A673 (cell line): ENCODE measurements at regions not wholly inside any gene's neighbourhood (a gene's known extent, or its start where the extent isn't known, plus 50 kb on each side); places are given as distances from the start of the nearest gene placed in this dataset.

Experiments
- BruUV-seq: library from RNA; stranded (reverse); fragments of 400-500 nt; replicated peaks from 2 replicates; lab custom pipeline; 2021; lab: Mats Ljungman, UMichigan
- CTCF ChIA-PET: fragments of 300-600 bp; sonication (Branson Sonifier 250); formaldehyde crosslinking; loops from one replicate; lab custom pipeline; 2022; ENCODE audit warnings: antibody characterized with exemption; lab: Charles Lee
- POLR2A ChIA-PET: fragments of 300-600 bp; sonication (Branson Sonifier 250); formaldehyde crosslinking; loops from one replicate; lab custom pipeline; 2022; ENCODE audit warnings: antibody characterized with exemption; ENCODE audit not compliant: low non-redundant PET; lab: Charles Lee
- DNase-seq: peaks from one replicate; pipeline ENCODE4 v3.0.0-alpha.2; 2015; ENCODE audit warnings: low spot score
- H3K27ac ChIP-seq: fragments of 200-600 bp; sonication (generic); 2 replicates; pipeline ENCODE4 v1.5.1; 2016; ENCODE audit warnings: mixed run types, low read depth, mild to moderate bottlenecking, mixed read lengths, antibody characterized with exemption, low read length; ENCODE audit not compliant: poor library complexity, severe bottlenecking
- H3K27me3 ChIP-seq: fragments of 200-600 bp; sonication (generic); replicated peaks from 2 replicates; pipeline ENCODE4 v1.6.1; 2017; ENCODE audit warnings: mixed run types, low read depth, mild to moderate bottlenecking, mixed read lengths, antibody characterized with exemption, low read length; ENCODE audit not compliant: insufficient read depth, poor library complexity
- H3K36me3 ChIP-seq: fragments of 200-600 bp; sonication (generic); 2 replicates; pipeline ENCODE4 v1.6.1; 2016; ENCODE audit warnings: mixed run types, mild to moderate bottlenecking, mixed read lengths, antibody characterized with exemption, low read length; ENCODE audit not compliant: insufficient read depth, poor library complexity, severe bottlenecking
- H3K4me1 ChIP-seq: fragments of 200-600 bp; sonication (generic); 2 replicates; pipeline ENCODE4 v1.6.1; 2017; ENCODE audit warnings: mixed run types, mild to moderate bottlenecking, mixed read lengths, antibody characterized with exemption, low read length; ENCODE audit not compliant: insufficient read depth, poor library complexity, severe bottlenecking
- H3K4me3 ChIP-seq: fragments of 200-600 bp; sonication (generic); 2 replicates; pipeline ENCODE4 v1.5.1; 2016; ENCODE audit warnings: low read depth, mixed run types, mild to moderate bottlenecking, mixed read lengths, low read length; ENCODE audit not compliant: poor library complexity, severe bottlenecking
- H3K9me3 ChIP-seq: fragments of 200-600 bp; sonication (generic); 2 replicates; pipeline ENCODE4 v1.6.1; 2016; ENCODE audit warnings: mixed run types, low read depth, mild to moderate bottlenecking, mixed read lengths, antibody characterized with exemption, low read length; ENCODE audit not compliant: poor library complexity, severe bottlenecking
- CTCF ChIP-seq: fragments of 300-800, 200-600 bp; sonication (generic); conservative IDR thresholded peaks from 2 replicates; pipeline ENCODE4 v1.5.1; 2017; ENCODE audit warnings: low read depth, mild to moderate bottlenecking, antibody characterized with exemption, low read length, moderate library complexity, mixed read lengths
- EZH2 ChIP-seq: fragments of 200-600 bp; sonication (generic); IDR thresholded peaks from 2 replicates; pipeline ENCODE4 v1.6.1; 2017; ENCODE audit warnings: borderline replicate concordance, low read depth, mild to moderate bottlenecking, mixed read lengths, antibody characterized with exemption, low read length; ENCODE audit not compliant: poor library complexity, severe bottlenecking
- intact Hi-C: fragments of 100-400 bp; cut with micrococcal nuclease; formaldehyde crosslinking; loops from one replicate; pipeline ENCODE4 v1.10.0; 2022; ENCODE audit not compliant: unreplicated experiment

DNA sequence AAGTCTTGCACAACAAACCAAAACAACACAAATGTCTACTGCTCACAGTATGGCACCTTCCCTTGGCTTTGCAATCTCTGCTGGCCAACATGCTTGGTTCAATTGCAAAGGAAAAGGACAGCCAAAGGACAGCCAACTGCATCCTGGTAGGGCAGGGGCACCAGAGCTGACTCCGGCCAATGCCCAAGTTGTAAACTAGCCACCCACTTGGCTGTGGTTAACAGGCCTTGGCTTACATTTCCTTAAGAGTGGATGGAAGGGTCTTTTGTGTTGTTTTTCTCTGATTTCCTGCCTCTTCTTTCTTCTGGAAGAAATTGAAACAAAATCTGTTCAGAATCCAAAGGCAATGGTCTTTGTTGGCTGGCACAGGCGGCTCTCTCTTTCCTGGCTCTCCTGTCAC lies 119.1 kb upstream of the TRIB2 start:
- CTCF ChIA-PET: no interaction called here
- no TSS peak for BruUV-seq

DNA sequence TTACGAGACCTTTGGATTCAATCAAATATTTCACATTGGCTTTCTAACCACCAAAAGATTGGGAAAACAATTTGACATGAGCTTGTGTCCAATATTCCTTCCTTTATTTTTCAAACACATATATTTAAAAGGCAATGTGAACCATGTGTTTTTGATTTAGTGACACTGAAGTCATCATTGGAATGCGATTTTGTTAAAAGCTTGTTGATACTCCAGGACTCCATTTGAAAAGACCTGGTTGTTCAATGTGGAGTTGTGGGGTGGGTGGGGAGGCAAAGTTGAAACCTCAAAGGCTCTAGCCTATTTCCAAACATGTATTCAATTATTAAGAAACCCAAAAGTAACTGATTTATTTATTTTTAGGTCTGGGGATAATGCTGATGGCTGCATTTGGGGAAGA lies 114.1 kb upstream of the TRIB2 start:
- BruUV-seq: no TSS peak
- H3K27ac ChIP-seq: no peak overlapping the region
- TF ChIP-seq CTCF (no peak), EZH2 (no peak)
- no peak for DNase-seq
- ChIA-PET POLR2A (no interaction called here), CTCF (no interaction called here)
- no peaks in the 10 kb centered on the region for H3K36me3 ChIP-seq
- H3K9me3 ChIP-seq: no peaks in the 10 kb centered on the region
- H3K4me3 ChIP-seq: no peak overlapping the region
- H3K4me1 ChIP-seq: peaks cover 20% of the 10 kb centered on the region
- H3K27me3 ChIP-seq: no peaks in the 10 kb centered on the region
- intact Hi-C loops: no loop called here

More for the DNA sequence above, 119.1 kb upstream of the TRIB2 start:
- H3K27me3 ChIP-seq: no peaks in the 10 kb centered on the region
- intact Hi-C loops: no loop called here
- TF ChIP-seq EZH2 (no peak), CTCF (no peak)
- H3K4me1 ChIP-seq: no peaks in the 10 kb centered on the region
- no peak overlapping the region for H3K27ac ChIP-seq
- H3K9me3 ChIP-seq: no peaks in the 10 kb centered on the region
- H3K4me3 ChIP-seq: no peak overlapping the region
- DNase-seq: no peak
- POLR2A ChIA-PET: no interaction called here
- H3K36me3 ChIP-seq: no peaks in the 10 kb centered on the region

DNA sequence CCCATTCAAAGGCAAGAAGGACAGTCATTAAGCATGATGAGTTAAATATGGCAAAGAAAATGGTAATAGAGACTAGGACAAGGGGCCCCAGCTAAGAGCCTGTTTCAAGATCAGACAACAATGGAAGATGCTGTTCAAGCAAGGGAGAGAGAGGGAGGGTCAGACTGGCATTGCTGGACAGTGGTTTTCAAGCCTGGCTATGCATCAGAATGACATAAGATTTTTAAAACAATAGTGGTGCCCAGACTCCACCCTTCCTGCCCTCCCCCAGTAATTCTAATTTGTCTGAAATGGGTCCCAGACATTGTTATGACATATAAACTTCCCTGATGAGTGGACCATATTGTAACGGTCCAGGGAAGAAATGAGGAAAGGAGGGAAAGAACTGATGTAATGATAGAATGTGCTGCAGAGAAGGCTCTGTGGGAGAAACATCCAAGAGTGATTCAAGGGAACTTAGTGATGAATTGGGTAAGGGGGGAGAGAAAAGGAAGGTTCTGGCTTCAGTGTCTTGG lies 112.9 kb upstream of the TRIB2 start:
- Histone ChIP-seq H3K27me3 (no peaks in the 10 kb centered on the region), H3K27ac (no peak overlapping the region), H3K4me1 (peaks cover 20% of the 10 kb centered on the region), H3K9me3 (no peaks in the 10 kb centered on the region), H3K36me3 (no peaks in the 10 kb centered on the region), H3K4me3 (no peak overlapping the region)
- TF ChIP-seq EZH2: no peak
- TF ChIP-seq CTCF: no peak
- ChIA-PET POLR2A (no interaction called here), CTCF (no interaction called here)
- no peak for DNase-seq
- intact Hi-C loops: no loop called here
- BruUV-seq: no TSS peak
